ENCODE measurements at regions not wholly inside any gene's neighbourhood (a gene's known extent, or its start where the extent isn't known, plus 50 kb on each side); places are given as distances from the start of the nearest gene placed in this dataset.
A peak's percentile ranks its signal among the peaks of the same experiment; 100 is the strongest.

DNA sequence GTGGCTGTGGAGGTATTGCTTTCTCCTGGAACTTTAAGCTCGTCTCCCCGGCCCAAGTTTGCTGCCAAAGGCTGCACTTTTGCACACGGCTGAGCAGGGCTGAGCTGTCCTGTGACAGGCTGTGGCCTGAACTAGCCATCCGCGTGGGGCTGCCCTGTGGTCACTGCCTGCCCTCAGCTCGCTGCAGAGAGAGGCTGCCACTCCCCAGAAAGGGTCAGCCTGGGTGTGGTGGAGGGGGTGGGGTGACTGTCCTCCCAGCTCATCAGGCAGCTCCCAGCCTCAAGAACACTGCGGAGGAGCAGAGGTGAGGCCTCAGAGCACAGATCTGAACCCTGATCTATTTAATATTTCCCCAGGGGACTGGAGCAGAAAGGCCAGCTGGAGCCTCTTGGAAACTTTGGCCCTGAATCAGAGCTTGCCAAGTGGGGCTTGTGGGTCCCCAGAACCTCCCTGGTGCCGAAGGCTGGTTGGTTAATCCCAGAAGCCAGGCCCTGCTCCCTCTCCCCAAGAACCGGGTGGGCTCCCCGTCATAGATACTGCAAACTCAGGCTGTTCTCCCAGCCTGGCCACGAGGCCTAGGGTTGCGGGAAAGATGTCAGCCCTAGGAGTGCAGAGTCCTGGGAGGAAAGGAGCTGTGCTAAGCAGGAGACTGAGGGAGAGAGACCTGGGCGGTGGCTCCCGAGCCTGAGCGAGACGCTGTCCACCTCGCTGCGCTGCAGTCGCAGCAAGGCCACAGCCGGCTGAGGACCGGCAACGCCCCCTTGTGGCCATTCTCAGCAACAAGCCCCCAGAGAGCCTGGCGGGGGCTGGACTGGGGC is 125.1 kb upstream of the IPO9 start:
- no peak overlapping the region for H3K9ac ChIP-seq (replicated peaks in 1 of 4; ENCODE audit: extremely low read depth in 1 of 4, low read depth in 3 of 4, low read length in 3 of 4)
- H3K79me2 ChIP-seq (ENCODE audit: control insufficient read depth in 1 of 2, insufficient read depth in 2 of 2, low read length in 2 of 2): no peaks in the 10 kb centered on the region
- CTCF ChIA-PET (ENCODE audit: partially characterized antibody): interaction anchor here (0.5 to 28.1 kb wide), 64 partner anchors 9 to 1472 kb away, joined by 3 to 823 read pairs (median 6); no protein-coding TSS in a partner anchor

More for the DNA sequence above, 125.1 kb upstream of the IPO9 start:
- H4K8ac ChIP-seq (ENCODE audit: extremely low read depth, insufficient read depth, low read length): no peak overlapping the region
- H4K91ac ChIP-seq (replicated peaks; ENCODE audit: insufficient read length, low read length): no peak overlapping the region
- H4K20me1 ChIP-seq (replicated peaks in 1 of 2; ENCODE audit: control insufficient read depth in 1 of 2, insufficient read depth in 2 of 2, low read length in 2 of 2): peaks cover 0 to 2% of the 10 kb centered on the region in 2 experiments
- H3K23me2 ChIP-seq (ENCODE audit: low read depth, low read length): no peaks in the 10 kb centered on the region; the same call in 1 of the 2 replicates
- H2BK12ac ChIP-seq (ENCODE audit: low read depth, low read length): peak overlapping the region; percentile 31; the same call in 1 of the 2 replicates
- no peak overlapping the region for H2AFZ ChIP-seq (ENCODE audit: low read length)
- no peak overlapping the region for H3K14ac ChIP-seq (ENCODE audit: insufficient read length)
- TF ChIP-seq NANOG (IDR thresholded peaks at IDR 0.05; ENCODE audit: insufficient read depth, low read depth, low read length, poor library complexity, severe bottlenecking) (no peak), YY1 (IDR thresholded peaks at IDR 0.05; ENCODE audit: low read depth, low read length) (peak; percentile 55; the same call in 1 of the 2 replicates), RAD21 (IDR thresholded peaks at IDR 0.05 in 1 of 2, conservative IDR thresholded peaks at IDR 0.05 in 1 of 2; ENCODE audit: low read depth in 2 of 2, low read length in 2 of 2) (peak; percentile 99 to 100), CTCF (IDR thresholded peaks at IDR 0.05; ENCODE audit: control extremely low read depth in 1 of 3, insufficient read depth in 1 of 3, low read depth in 1 of 3, low read length in 3 of 3) (peak; percentile 87 to 99 (median 98)), MAX (IDR thresholded peaks at IDR 0.05) (peak; percentile 34; the same call in 1 of the 2 replicates), EGR1 (IDR thresholded peaks at IDR 0.05; ENCODE audit: borderline replicate concordance, low read depth, low read length) (peak; percentile 20; the same call in 1 of the 2 replicates), SP2 (IDR thresholded peaks at IDR 0.05; ENCODE audit: low read length) (no peak), TBP (IDR thresholded peaks at IDR 0.05; ENCODE audit: low read depth, low read length) (peak; percentile 18; the same call in 1 of the 2 replicates)
- POLR2A ChIA-PET (ENCODE audit: partially characterized antibody): interaction anchor here (0.7 to 1.6 kb wide), 4 partner anchors 25 to 144 kb away, joined by 3 to 6 read pairs (median 4); no protein-coding TSS in a partner anchor
- H3K27ac ChIP-seq (ENCODE audit: low read depth, low read length): no peak overlapping the region
- no peak overlapping the region for H2BK5ac ChIP-seq (ENCODE audit: low read depth, low read length)
- DNase-seq (ENCODE audit: low read depth in 1 of 2, low spot score in 2 of 2): peak; percentile 65 to 94
- H2BK15ac ChIP-seq (ENCODE audit: low read length): 0 out of 2 replicates have a peak overlapping the region, but pooled peaks have one; percentile 25
- H2AK5ac ChIP-seq (ENCODE audit: low read depth, low read length): no peak overlapping the region
- peaks cover 2 to 9% (median 5%) of the 10 kb centered on the region in 4 experiments; a peak in 5 of 7 replicates for H3K4me1 ChIP-seq (replicated peaks in 1 of 4; ENCODE audit: control insufficient read depth in 3 of 4, insufficient read depth in 4 of 4, low read length in 3 of 4)
- H3K27me3 ChIP-seq (replicated peaks in 1 of 4; ENCODE audit: control insufficient read depth in 3 of 4, extremely low read depth in 1 of 4, insufficient read depth in 3 of 4, low read length in 3 of 4): no peaks in the 10 kb centered on the region
- no peaks in the 10 kb centered on the region for H3K79me1 ChIP-seq (ENCODE audit: low read depth, low read length)
- no peaks in the 10 kb centered on the region for H3K36me3 ChIP-seq (ENCODE audit: control insufficient read depth in 2 of 4, insufficient read depth in 4 of 4, low read length in 3 of 4)
- H4K5ac ChIP-seq (ENCODE audit: insufficient read length, low read depth, low read length): no peak overlapping the region
- H3K4me2 ChIP-seq (ENCODE audit: insufficient read depth in 1 of 2, low read depth in 2 of 2, low read length in 2 of 2): 0 out of 4 replicates have a peak overlapping the region, but pooled peaks of 1 of the 2 experiments have one; percentile 7
- no peak overlapping the region for H2BK120ac ChIP-seq (replicated peaks; ENCODE audit: low read depth, low read length)
- no peaks in the 10 kb centered on the region for H3K9me3 ChIP-seq (ENCODE audit: insufficient read depth in 2 of 2, low read depth in 1 of 2, low read length in 1 of 2)
- H3K56ac ChIP-seq (replicated peaks; ENCODE audit: insufficient read length, low read depth, low read length): no peak overlapping the region
- no peak overlapping the region; the same call in 1 of the 2 replicates for H3K18ac ChIP-seq (ENCODE audit: extremely low read depth, low read length)
- no peak overlapping the region for H3K4me3 ChIP-seq (ENCODE audit: extremely low read depth in 1 of 4, insufficient read depth in 2 of 4, low read depth in 3 of 4, low read length in 4 of 4)
- no peak overlapping the region for H3K4ac ChIP-seq (replicated peaks; ENCODE audit: insufficient read length, low read depth, low read length)
- H2BK20ac ChIP-seq (ENCODE audit: low read length): no peak overlapping the region
- FAIRE-seq: no peak
- 36% methylated on average over 23 of the region's 23 CpGs; no CpG with 5 or more reads in 1 of the 2 experiments for WGBS, 2 experiments (ENCODE audit: extremely low coverage in 1 of 2, insufficient coverage in 1 of 2, insufficient read length in 1 of 2, insufficient replicate concordance in 2 of 2, low coverage in 1 of 2, low lambda C conversion rate in 2 of 2, missing lambda C conversion rate in 1 of 2)
- H3K23ac ChIP-seq (ENCODE audit: insufficient read length): no peak overlapping the region

Measured in H1 (cell line).